GM12892 (cell line): ENCODE measurements at regions not wholly inside any gene's neighbourhood (a gene's known extent, or its start where the extent isn't known, plus 50 kb on each side); places are given as distances from the start of the nearest gene placed in this dataset.
"Not testable (repeated sequence)": the region's sequence is repeated elsewhere in the genome, so short reads cannot be mapped to it uniquely, and the experiment has no call there.

Experiments
- DNase-seq: peaks from one replicate; pipeline ENCODE4 v3.0.0; 2011; ENCODE audit not compliant: insufficient read length
- FAIRE-seq: peaks from 2 replicates; lab custom pipeline; 2011; peaks lifted over from hg19 to GRCh38; lab: Jason Lieb, UNC
- POLR2A ChIP-seq: IDR thresholded peaks from 2 replicates; pipeline ENCODE4 v1.6.1; 2011; ENCODE audit warnings: low read depth, low read length, control low read depth
- POLR2AphosphoS5 ChIP-seq: IDR thresholded peaks from 2 replicates; pipeline ENCODE4 v1.6.1; 2011; ENCODE audit warnings: low read depth, low read length, control low read depth
- TAF1 ChIP-seq: IDR thresholded peaks from 2 replicates; pipeline ENCODE4 v1.6.1; 2011; ENCODE audit warnings: low read depth, mild to moderate bottlenecking, control low read depth, low read length, borderline replicate concordance

DNA sequence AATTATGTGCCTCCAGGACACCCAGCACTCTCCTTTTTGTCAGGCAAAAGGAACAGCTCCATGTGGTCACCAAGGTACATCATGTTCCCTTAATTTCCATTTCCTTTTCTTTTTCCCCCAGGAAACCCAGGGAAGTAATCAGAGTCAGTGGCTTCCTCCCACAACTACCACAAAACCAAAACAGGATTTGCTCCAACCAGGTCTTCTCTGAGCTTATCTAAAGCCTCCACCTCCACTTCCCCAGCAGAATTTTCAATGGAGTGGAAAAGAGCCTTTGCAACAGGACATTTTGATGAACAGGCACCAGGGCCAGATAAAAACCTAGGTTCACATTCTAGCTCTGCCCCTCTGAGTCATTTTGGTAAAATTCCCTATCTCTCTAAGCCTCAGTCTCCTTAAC lies 154.3 kb downstream of the NR2F2 start:
- FAIRE-seq = no peak
- DNase-seq = no peak
- TF ChIP-seq POLR2AphosphoS5 (no peak), POLR2A (no peak), TAF1 (no peak)

DNA sequence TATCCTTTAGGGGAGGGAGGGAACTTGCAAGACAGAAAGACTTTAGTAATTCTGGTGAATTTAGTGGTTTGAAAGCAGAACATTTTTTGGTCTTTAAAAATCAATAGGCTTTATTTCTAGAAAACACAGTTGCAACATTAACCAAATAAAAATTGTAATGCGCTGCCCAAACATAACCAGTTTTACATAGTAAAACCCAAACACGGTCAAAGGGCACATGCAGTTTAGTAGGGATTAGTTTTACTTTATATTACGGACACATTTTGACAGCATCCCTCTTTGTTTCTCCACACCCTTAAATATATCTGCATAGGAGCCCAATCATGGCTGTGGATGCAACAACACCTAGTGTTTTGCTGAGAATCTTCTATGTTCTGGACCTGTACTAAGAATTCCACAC lies 156.7 kb downstream of the NR2F2 start:
- FAIRE-seq (no peak), DNase-seq (no peak)
- TF ChIP-seq POLR2A (no peak), TAF1 (no peak), POLR2AphosphoS5 (no peak)

DNA sequence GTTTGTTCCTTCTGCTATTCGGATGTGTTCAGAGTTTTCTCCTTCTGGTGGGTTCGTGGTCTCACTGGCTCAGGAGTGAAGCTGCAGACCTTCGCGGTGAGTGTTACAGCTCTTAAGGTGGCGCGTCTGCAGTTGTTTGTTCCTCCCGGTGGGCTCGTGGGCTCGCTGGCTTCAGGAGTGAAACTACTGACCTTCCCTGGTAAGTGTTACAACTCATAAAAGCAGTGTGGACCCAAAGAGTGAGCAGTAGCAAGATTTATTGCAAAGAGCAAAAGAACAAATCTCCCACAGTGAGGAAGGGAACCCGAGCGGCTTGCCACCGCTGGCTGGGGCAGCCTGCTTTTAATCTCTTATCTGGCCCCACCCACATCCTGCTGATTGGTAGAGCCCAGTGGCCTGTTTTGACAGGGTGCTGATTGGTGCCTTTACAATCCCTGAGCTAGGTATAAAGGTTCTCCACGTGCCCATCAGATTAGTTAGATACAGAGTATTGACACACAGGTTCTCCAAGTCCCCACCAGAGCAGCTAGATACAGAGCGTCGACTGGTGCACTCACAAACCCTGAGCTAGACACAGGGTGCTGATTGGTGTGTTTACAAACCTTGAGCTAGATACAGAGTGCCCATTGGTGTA lies 160.7 kb downstream of the NR2F2 start:
- FAIRE-seq, DNase-seq: not testable (repeated sequence)

DNA sequence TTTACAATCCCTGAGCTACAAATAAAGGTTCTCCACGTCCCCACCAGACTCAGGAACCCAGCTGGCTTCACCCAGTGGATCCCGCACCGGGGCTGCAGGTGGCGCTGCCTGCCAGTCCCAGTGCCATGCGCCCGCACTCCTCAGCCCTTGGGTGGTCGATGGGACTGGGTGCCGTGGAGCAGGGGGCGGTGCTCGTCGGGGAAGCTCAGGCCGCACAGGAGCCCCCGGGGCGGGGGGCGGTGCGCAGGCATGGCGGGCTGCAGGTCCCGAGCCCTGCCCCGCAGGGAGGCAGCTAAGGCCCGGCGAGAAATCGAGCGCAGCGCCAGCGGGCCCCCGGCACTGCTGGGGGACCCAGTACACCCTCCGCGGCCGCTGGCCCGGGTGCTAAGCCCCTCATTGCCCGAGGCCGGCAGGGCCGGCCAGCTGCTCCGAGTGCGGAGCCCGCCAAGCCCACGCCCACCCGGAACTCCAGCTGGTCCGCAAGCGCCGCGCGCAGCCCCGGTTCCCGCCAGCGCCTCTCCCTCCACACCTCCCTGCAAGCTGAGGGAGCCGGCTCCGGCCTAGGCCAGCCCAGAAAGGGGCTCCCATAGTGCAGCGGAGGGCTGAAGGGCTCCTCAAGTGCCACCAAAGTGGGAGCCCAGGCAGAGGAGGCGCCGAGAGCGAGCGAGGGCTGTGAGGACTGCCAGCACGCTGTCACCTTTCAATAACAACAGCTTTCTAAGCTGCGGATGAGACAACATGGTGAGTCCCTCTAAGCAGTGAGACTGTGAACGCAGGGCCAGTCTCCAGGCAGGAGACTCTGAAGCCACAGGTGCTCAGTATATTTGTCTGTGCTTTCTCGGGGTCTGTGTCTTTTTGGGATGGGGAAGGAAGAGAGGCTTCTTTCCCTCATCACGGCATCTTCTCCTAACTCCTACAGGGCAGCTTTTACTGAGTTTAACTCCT lies 161.5 kb downstream of the NR2F2 start:
- not testable (repeated sequence) for DNase-seq, FAIRE-seq

DNA sequence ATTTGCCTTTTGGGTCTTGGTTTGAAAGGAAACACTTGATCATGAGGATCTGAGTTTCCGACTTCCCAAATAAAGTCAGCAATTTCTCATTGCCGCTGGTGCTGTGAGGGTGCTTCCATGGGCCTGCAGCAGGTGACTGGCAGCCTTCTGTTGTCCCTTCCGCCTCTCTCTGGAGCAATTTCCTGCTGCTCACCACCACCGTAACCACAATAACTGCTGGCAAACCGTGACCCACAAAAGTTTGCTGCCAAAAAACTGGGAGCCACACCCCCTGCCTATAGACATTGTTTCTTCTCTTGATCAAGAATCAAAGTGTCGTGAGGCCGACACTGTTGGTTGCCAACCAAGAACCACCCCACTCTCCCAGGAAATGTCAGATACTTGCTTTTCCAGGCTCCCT lies 164.0 kb downstream of the NR2F2 start:
- TF ChIP-seq TAF1 = no peak
- no peak for TF ChIP-seq POLR2A
- no peak for TF ChIP-seq POLR2AphosphoS5
- no peak for DNase-seq
- no peak for FAIRE-seq

DNA sequence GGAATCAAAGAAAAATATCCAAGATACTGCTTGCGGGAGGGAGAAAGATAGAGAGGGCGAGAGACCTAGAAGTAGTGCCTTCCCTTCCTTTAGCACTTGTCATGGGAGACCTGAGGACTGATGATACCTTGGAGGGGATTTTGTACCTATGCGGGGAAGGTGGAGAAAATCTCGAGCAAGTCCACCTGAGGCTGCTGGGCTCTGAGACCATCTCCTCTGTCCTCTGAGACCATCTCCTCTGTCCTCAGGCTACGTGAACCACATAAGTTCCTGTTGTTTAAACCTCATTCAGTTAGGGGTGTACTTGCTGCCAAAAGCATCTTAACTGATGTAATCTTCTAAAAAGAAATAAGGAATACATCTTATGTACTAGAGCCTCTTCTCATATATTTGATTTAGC lies 164.9 kb downstream of the NR2F2 start:
- no peak for TF ChIP-seq POLR2A
- TF ChIP-seq TAF1 = no peak
- no peak for TF ChIP-seq POLR2AphosphoS5
- no peak for FAIRE-seq
- DNase-seq = no peak

DNA sequence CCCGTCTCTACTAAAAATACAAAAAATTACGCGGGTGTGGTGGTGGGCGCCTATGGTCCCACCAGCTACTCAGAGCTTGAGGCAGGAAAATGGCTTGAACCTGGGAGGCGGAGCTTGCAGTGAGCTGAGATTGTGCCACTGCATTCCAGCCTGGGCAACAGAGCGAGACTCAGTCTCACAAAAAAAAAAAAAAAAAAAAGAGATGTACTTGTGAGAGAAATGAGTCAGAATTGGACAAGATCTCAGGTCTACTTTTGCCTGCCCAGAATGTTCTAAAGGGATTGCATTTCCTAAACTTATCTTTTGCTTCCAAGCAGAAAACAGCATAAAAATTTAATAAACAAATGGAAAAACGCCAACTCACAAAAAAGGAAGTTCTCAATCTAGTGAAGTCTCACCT lies 167.5 kb downstream of the NR2F2 start:
- TF ChIP-seq TAF1 (no peak), POLR2A (no peak), POLR2AphosphoS5 (no peak)
- DNase-seq (no peak), FAIRE-seq (no peak)

DNA sequence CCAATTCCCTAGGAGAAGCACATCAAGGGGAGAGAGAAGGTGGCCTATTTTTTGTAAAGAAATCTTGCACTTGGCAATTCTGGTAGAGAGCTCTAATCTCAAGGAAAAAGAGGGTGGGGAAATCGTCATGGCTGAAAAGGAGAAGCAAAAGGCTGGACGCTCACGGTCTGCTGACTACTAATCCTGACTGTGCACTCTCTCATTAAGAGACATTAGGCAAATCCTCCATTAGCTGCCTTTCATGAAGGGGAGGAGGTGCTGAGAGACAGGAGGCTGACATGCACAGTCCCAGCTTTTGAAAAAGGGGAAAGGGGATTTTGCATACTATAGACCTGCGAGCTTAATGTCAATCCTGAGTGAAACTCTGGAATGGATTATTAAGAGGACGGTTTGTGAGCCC lies 170.0 kb downstream of the NR2F2 start:
- TF ChIP-seq POLR2A (no peak), TAF1 (no peak), POLR2AphosphoS5 (no peak)
- DNase-seq = no peak
- FAIRE-seq = no peak

DNA sequence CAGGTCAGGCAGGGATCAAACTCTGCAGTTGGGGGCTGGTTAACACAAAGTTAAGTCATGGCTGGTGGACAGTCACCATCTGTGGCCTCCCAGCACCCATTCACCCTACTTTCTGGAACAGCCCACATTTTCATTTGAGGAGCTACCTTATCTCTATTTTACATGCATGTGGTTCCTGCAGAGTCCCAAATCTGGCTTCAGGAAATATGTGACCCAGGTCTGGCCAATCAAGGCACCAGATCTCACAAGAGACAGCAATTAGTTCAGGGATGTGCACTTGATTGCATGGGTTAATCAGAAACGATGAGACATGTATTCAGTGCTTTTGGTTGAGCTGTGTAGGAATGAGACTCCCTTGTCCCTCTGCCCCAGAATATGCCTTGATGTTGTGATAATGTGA lies 170.9 kb downstream of the NR2F2 start:
- TF ChIP-seq POLR2AphosphoS5 = no peak
- no peak for TF ChIP-seq TAF1
- no peak for TF ChIP-seq POLR2A
- DNase-seq = no peak
- no peak for FAIRE-seq

- no peak for FAIRE-seq
- no peak for DNase-seq
- TF ChIP-seq POLR2A (no peak), POLR2AphosphoS5 (no peak), TAF1 (no peak)
Measured at GRCh38 chr15:96502196-96502595, 171.7 kb downstream of the NR2F2 start.

GRCh38 chr15:96503276-96503675 lies 172.8 kb downstream of the NR2F2 start:
- TF ChIP-seq POLR2AphosphoS5 = no peak
- no peak for TF ChIP-seq TAF1
- no peak for TF ChIP-seq POLR2A
- FAIRE-seq (no peak), DNase-seq (no peak)

DNA sequence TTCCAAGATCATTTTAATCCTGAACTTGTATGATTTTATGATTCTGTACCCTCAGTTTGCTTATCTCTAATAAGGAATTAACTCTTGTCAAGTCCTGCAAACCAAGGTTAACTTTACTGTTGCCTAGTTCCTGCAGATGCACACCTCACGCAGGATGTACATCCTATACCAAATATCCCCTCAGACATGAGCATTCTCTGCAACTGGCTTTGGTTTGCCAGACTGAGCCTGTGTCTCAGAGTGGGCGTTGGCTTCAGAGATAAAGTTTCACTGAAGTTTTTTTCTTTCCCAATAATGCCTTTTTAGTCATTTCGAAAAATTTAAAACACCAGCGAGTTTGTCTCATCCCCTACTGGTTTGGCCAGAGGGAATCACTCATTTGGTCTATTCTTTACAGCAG lies 173.9 kb downstream of the NR2F2 start:
- no peak for TF ChIP-seq POLR2A
- TF ChIP-seq POLR2AphosphoS5 = no peak
- FAIRE-seq (no peak), DNase-seq (no peak)
